Tibial nerve (tissue), 4 donors: ENCODE measurements at regions not wholly inside any gene's neighbourhood (a gene's known extent, or its start where the extent isn't known, plus 50 kb on each side); places are given as distances from the start of the nearest gene placed in this dataset.

Source experiments
- DNase-seq, 2 donors: peaks; one replicate each; pipeline ENCODE4 v3.0.0-alpha.2; 2019; ENCODE audit warnings: low spot score in 2 of 2
- H3K27ac ChIP-seq, 4 donors: fragments of 200-600 bp; sonication (generic) in 3 of 4; one replicate each; pipeline ENCODE4 v1.5.1; 2017 to 2019; ENCODE audit warnings: mild to moderate bottlenecking in 1 of 4
- H3K27me3 ChIP-seq, 2 donors: fragments of 200-600 bp; sonication (generic) in 1 of 2; one replicate each; pipeline versions ENCODE4 v1.5.1 to v1.6.0; 2017 to 2019
- H3K36me3 ChIP-seq, 3 donors: fragments of 200-600 bp; sonication (generic); one replicate each; pipeline ENCODE4 v1.5.1; 2018 to 2019
- H3K4me1 ChIP-seq, 4 donors: fragments of 200-600 bp; sonication (generic) in 3 of 4; one replicate each; pipeline ENCODE4 v1.5.1; 2017 to 2019
- H3K4me3 ChIP-seq, 4 donors: fragments of 200-600 bp; sonication (generic) in 3 of 4; one replicate each; pipeline ENCODE4 v1.5.1; 2017 to 2019; ENCODE audit warnings: mild to moderate bottlenecking in 1 of 4, moderate library complexity in 1 of 4
- H3K9me3 ChIP-seq, 4 donors: fragments of 200-600 bp; sonication (generic) in 3 of 4; one replicate each; pipeline ENCODE4 v1.5.1; 2017 to 2019
- EP300 ChIP-seq, 2 donors: sonication (generic); formaldehyde crosslinking; IDR thresholded peaks; one replicate each; pipeline ENCODE4 v1.6.1; 2017; ENCODE audit warnings: antibody characterized with exemption in 2 of 2, mild to moderate bottlenecking in 1 of 2
- POLR2A ChIP-seq, 2 donors: fragments of 450-650 bp; IDR thresholded peaks; one replicate each; pipeline ENCODE4 v1.6.1; 2017; ENCODE audit warnings: antibody characterized with exemption in 2 of 2, mild to moderate bottlenecking in 2 of 2, moderate library complexity in 2 of 2
- WGBS, 2 donors: methylation state at CpG; one replicate each; pipeline ENCODE4 v1.1.5; 2018; 5-methylcytosine and 5-hydroxymethylcytosine counted together
- TF ChIP-seq, protein P1 (sequence below), 5 experiments: fragments of 200-600 bp in 3 of 5; fragments of 450-650 bp in 2 of 5; sonication (generic) in 3 of 5; IDR thresholded peaks; one replicate each; pipeline ENCODE4 v1.5.1; 2016 to 2019; ENCODE audit warnings: antibody characterized with exemption in 5 of 5, mild to moderate bottlenecking in 3 of 5, moderate library complexity in 2 of 5

DNA sequence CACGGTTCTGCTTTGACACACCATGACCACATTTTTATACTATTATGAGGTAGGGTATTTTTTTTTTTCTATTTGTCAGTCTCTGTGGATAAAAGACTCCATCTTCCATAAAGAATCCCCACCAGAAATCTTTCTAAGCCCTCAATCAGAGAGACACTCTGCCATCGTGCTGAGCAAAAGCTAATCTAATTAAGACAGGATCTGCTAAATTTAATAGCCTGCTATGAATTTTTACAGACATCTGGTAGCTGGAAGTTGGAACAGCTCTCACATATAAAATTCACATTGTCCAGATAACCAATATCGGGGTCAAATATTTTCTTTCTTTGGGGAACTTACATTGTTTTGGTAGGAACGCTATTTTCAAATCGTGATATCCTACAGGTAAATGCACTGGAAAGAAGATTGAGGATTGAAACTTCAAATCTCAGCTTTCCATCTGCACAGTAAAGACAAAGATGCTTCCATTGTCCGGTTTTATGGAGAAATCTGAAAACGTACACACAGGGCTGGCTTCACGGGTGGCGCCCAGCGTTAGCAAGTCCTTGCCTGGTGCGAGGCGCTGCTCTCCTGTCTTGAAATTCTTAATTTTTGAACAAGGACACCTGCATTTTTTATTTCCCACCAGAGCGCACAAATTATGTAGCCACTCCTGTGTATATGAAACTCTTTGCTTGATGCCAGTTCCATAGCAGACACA, 573.8 kb upstream of the NOX3 start:
- no peaks in the 10 kb centered on the region for H3K36me3 ChIP-seq
- peaks cover 0 to 4% (median 0%) of the 10 kb centered on the region in 4 donors for H3K4me1 ChIP-seq
- H3K9me3 ChIP-seq: peaks cover 0 to 30% (median 4%) of the 10 kb centered on the region in 4 donors
- DNase-seq: no peak
- WGBS, 2 donors: 84 to 87% methylated on average over 13 of the region's 13 CpGs
- H3K4me3 ChIP-seq: no peak overlapping the region
- no peak overlapping the region for H3K27ac ChIP-seq
- no peaks in the 10 kb centered on the region for H3K27me3 ChIP-seq
- TF ChIP-seq EP300 (IDR thresholded peaks at IDR 0.05) (no peak), POLR2A (IDR thresholded peaks at IDR 0.05) (no peak)
- TF ChIP-seq, protein P1, sequence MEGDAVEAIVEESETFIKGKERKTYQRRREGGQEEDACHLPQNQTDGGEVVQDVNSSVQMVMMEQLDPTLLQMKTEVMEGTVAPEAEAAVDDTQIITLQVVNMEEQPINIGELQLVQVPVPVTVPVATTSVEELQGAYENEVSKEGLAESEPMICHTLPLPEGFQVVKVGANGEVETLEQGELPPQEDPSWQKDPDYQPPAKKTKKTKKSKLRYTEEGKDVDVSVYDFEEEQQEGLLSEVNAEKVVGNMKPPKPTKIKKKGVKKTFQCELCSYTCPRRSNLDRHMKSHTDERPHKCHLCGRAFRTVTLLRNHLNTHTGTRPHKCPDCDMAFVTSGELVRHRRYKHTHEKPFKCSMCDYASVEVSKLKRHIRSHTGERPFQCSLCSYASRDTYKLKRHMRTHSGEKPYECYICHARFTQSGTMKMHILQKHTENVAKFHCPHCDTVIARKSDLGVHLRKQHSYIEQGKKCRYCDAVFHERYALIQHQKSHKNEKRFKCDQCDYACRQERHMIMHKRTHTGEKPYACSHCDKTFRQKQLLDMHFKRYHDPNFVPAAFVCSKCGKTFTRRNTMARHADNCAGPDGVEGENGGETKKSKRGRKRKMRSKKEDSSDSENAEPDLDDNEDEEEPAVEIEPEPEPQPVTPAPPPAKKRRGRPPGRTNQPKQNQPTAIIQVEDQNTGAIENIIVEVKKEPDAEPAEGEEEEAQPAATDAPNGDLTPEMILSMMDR (IDR thresholded peaks at IDR 0.05): no peak

DNA sequence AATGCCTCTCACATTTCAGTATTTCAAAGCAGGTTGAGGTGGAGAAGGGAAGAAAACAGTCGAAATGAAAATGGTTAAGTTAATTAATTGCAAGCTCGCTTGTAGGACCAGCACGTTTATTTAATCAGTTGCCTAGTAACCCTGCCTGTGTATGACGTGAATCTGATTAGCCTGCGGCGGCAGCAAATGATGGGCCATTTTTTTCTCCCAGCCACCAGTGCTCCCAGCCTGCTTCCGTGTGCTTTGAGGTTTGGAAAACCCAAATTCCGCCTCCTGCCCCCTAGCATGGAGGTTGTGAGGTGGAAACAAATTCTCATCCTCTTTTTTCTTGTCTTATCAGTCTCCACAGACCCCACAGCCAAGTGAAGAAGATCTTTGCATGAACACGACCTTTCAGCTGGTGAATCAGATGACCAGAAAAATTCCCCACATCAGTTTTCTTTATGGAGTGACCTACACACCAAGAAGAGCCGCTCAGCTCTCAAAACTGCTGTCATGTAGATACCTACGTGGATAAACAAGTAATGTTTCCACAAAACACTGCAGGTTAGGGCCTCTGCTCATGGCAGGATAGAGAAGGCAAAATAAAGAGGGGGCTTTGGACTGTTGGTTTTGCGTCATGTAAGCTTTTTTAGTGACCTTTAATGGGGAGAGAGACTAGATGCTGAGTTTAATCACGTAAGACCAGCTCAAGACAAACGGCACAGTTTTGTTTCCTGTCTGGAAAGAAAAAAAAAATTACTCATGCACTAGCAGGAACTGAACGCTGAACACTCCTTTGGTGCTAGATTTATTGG, 572.9 kb upstream of the NOX3 start:
- H3K4me3 ChIP-seq: no peak overlapping the region
- H3K27ac ChIP-seq: no peak overlapping the region
- H3K36me3 ChIP-seq: no peaks in the 10 kb centered on the region
- no peak for TF ChIP-seq POLR2A (IDR thresholded peaks at IDR 0.05)
- TF ChIP-seq, protein P1 (IDR thresholded peaks at IDR 0.05): no peak
- no peak for TF ChIP-seq EP300 (IDR thresholded peaks at IDR 0.05)
- H3K27me3 ChIP-seq: no peaks in the 10 kb centered on the region
- H3K4me1 ChIP-seq: peaks cover 0 to 4% (median 0%) of the 10 kb centered on the region in 4 donors
- H3K9me3 ChIP-seq: peaks cover 0 to 31% (median 2%) of the 10 kb centered on the region in 4 donors
- 70 to 72% methylated on average over 15 of the region's 15 CpGs for WGBS, 2 donors
- DNase-seq: no peak

DNA sequence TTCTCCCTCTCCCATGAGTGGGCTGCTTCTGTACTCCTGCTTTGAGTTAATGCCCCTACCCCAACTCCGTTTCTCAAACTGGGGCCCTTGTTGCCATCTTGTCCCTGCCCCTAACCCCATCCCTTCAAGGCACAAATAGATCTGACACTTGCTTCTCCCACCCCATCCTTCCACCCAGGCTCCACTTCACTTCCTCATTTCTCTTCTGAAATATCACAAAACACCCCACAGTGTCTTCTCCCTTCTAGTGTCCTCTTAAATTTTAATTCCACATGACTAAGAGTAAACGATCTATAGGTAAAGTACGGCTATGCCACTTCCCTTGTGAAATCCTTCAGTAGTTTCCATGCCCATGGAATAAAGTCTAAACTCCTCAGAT, 571.6 kb upstream of the NOX3 start:
- DNase-seq: no peak
- peaks cover 0 to 19% (median 0%) of the 10 kb centered on the region in 4 donors for H3K9me3 ChIP-seq
- H3K4me1 ChIP-seq: peaks cover 0 to 4% (median 0%) of the 10 kb centered on the region in 4 donors
- no peaks in the 10 kb centered on the region for H3K36me3 ChIP-seq
- no peak overlapping the region for H3K4me3 ChIP-seq
- no peaks in the 10 kb centered on the region for H3K27me3 ChIP-seq
- 73% methylated on average over 3 of the region's 3 CpGs for WGBS, 2 donors
- no peak overlapping the region for H3K27ac ChIP-seq
- TF ChIP-seq POLR2A (IDR thresholded peaks at IDR 0.05): no peak
- TF ChIP-seq, protein P1 (IDR thresholded peaks at IDR 0.05): no peak
- TF ChIP-seq EP300 (IDR thresholded peaks at IDR 0.05): no peak

DNA sequence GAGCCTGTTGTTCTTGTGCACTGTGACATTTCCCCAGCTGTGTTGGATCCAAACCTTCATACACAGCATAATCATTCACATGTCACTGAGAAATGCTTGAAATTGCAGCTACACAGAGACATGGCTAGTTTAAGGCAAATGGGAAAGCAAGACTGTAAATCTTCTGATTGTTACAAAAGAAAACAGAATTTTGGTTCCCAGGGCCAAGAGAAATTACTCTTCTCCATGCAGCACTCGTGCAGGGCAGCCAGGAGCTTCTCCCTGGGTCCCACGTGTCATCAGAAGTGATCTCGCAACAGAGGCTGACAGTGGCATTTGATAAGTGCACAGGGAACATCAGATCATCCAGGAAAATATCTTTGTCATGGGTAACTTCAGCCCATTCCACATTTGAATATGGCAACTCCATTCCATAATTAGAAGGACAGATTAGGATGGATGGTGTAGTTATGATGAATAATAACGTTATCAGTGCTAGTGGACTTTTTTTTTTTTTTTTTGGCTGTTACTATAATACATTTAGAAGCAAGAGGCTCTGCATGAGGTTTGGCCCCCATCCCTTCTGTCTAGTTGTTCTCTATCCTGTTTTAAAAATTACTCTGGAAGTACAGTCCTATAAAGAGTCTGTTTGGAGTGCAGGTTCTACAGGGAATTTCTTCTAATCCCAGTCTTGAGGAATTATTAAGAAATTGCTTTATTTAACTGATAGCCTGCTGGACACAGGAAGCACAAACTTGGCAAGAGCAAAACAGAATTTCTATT, 571.0 kb upstream of the NOX3 start:
- H3K36me3 ChIP-seq: no peaks in the 10 kb centered on the region
- no peaks in the 10 kb centered on the region for H3K27me3 ChIP-seq
- DNase-seq: no peak
- TF ChIP-seq, protein P1 (IDR thresholded peaks at IDR 0.05): no peak
- TF ChIP-seq EP300 (IDR thresholded peaks at IDR 0.05): no peak
- H3K4me3 ChIP-seq: no peak overlapping the region
- 42 to 46% methylated on average over 4 of the region's 4 CpGs for WGBS, 2 donors
- H3K4me1 ChIP-seq: peaks cover 0 to 4% (median 0%) of the 10 kb centered on the region in 4 donors
- H3K27ac ChIP-seq: no peak overlapping the region
- H3K9me3 ChIP-seq: peaks cover 0 to 19% (median 0%) of the 10 kb centered on the region in 4 donors
